ENCODE measurements at regions not wholly inside any gene's neighbourhood (a gene's known extent, or its start where the extent isn't known, plus 50 kb on each side); places are given as distances from the start of the nearest gene placed in this dataset.

DNA sequence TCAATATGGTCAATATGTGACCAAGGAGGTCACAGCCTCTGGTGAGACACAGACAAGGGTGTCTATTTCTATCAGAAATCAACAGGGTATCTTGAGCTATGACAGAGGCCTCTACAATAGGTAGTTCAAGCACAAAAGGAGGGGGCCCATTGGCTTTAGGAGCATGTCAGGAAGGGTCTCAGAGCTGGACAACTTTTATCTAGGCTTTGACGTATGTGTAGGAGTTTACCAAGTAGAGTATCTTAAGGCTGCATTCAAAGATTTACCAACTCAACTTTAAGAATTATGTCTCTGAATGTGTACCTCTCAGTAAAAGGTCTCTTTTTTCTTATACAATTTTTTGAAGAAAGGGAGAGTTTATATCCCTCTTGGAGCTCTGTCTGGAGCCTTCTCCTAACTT lies 297.2 kb downstream of the NSG2 start:
- TF ChIP-seq RBBP5 (conservative IDR thresholded peaks at IDR 0.05) (no peak), TCF12 (IDR thresholded peaks at IDR 0.05; ENCODE audit: low read depth, low read length) (no peak), BCL3 (IDR thresholded peaks at IDR 0.05; ENCODE audit: borderline replicate concordance, insufficient read depth, low read depth, low read length, poor library complexity, severe bottlenecking) (no peak), CREB1 (IDR thresholded peaks at IDR 0.05; ENCODE audit: low read depth) (no peak), POLR2A (IDR thresholded peaks at IDR 0.05; ENCODE audit: low read depth, low read length) (no peak), YY1 (IDR thresholded peaks at IDR 0.05; ENCODE audit: low read depth, low read length) (no peak), CTCF (IDR thresholded peaks at IDR 0.05 in 2 of 3, conservative IDR thresholded peaks at IDR 0.05 in 1 of 3; ENCODE audit: control insufficient read depth in 2 of 3, extremely low read depth in 1 of 3, insufficient read depth in 1 of 3, low read depth in 3 of 3, low read length in 3 of 3) (no peak), EZH2 (IDR thresholded peaks at IDR 0.05; ENCODE audit: borderline replicate concordance, control insufficient read depth, low read depth, low read length) (no peak), CEBPB (IDR thresholded peaks at IDR 0.05; ENCODE audit: borderline replicate concordance in 1 of 2, low read depth in 2 of 2, low read length in 2 of 2) (no peak), NFIC (IDR thresholded peaks at IDR 0.05; ENCODE audit: low read depth, low read length) (no peak), RAD21 (IDR thresholded peaks at IDR 0.05; ENCODE audit: insufficient read depth, low read depth, low read length) (no peak), GABPA (IDR thresholded peaks at IDR 0.05; ENCODE audit: low read depth) (no peak), JUND (IDR thresholded peaks at IDR 0.05; ENCODE audit: low read depth, low read length) (no peak)
- TF ChIP-seq, protein P1, sequence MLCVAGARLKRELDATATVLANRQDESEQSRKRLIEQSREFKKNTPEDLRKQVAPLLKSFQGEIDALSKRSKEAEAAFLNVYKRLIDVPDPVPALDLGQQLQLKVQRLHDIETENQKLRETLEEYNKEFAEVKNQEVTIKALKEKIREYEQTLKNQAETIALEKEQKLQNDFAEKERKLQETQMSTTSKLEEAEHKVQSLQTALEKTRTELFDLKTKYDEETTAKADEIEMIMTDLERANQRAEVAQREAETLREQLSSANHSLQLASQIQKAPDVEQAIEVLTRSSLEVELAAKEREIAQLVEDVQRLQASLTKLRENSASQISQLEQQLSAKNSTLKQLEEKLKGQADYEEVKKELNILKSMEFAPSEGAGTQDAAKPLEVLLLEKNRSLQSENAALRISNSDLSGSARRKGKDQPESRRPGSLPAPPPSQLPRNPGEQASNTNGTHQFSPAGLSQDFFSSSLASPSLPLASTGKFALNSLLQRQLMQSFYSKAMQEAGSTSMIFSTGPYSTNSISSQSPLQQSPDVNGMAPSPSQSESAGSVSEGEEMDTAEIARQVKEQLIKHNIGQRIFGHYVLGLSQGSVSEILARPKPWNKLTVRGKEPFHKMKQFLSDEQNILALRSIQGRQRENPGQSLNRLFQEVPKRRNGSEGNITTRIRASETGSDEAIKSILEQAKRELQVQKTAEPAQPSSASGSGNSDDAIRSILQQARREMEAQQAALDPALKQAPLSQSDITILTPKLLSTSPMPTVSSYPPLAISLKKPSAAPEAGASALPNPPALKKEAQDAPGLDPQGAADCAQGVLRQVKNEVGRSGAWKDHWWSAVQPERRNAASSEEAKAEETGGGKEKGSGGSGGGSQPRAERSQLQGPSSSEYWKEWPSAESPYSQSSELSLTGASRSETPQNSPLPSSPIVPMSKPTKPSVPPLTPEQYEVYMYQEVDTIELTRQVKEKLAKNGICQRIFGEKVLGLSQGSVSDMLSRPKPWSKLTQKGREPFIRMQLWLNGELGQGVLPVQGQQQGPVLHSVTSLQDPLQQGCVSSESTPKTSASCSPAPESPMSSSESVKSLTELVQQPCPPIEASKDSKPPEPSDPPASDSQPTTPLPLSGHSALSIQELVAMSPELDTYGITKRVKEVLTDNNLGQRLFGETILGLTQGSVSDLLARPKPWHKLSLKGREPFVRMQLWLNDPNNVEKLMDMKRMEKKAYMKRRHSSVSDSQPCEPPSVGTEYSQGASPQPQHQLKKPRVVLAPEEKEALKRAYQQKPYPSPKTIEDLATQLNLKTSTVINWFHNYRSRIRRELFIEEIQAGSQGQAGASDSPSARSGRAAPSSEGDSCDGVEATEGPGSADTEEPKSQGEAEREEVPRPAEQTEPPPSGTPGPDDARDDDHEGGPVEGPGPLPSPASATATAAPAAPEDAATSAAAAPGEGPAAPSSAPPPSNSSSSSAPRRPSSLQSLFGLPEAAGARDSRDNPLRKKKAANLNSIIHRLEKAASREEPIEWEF (IDR thresholded peaks at IDR 0.05; ENCODE audit: insufficient replicate concordance, low read depth, low read length), result no peak

All from GM12878 (cell line).